Stimulated activated effector memory CD8-positive, alpha-beta T cell treated with anti-CD3 and anti-CD28 coated beads, Interleukin-12 subunit alpha, Interleukin-12 subunit beta, amount 100 ng/mL, for 72 hours (primary cell): ENCODE measurements at regions not wholly inside any gene's neighbourhood (a gene's known extent, or its start where the extent isn't known, plus 50 kb on each side); places are given as distances from the start of the nearest gene placed in this dataset.

ENCODE experiments used
- ATAC-seq: fragments of 150-1000 bp; cut with Tn5 transposase; 2 replicates; pipeline ENCODE4 v1.10.0; 2021
- DNase-seq, 2 donors: peaks; one replicate each; pipeline ENCODE4 v3.0.0; 2021 to 2022; ENCODE audit warnings: low spot score in 2 of 2
- H3K27ac Mint-ChIP-seq: one replicate; pipeline ENCODE4 v1.8.0; 2022; ENCODE audit warnings: mild to moderate bottlenecking, mixed read lengths
- H3K36me3 Mint-ChIP-seq: one replicate; pipeline ENCODE4 v1.8.0; 2022; ENCODE audit warnings: mild to moderate bottlenecking, mixed read lengths
- H3K4me1 Mint-ChIP-seq: one replicate; pipeline ENCODE4 v1.8.0; 2022; ENCODE audit warnings: mixed read lengths
- H3K4me3 Mint-ChIP-seq: one replicate; pipeline ENCODE4 v1.8.0; 2022; ENCODE audit warnings: mild to moderate bottlenecking, mixed read lengths
- H3K9me3 Mint-ChIP-seq: one replicate; pipeline ENCODE4 v1.8.0; 2022; ENCODE audit warnings: mixed read lengths

GRCh38 chr3:170767576-170767941 lies 102.4 kb downstream of the RPL22L1 start:
- no peak overlapping the region for H3K27ac Mint-ChIP-seq
- H3K4me1 Mint-ChIP-seq, result peaks cover 9% of the 10 kb centered on the region
- H3K4me3 Mint-ChIP-seq, result no peak overlapping the region
- no peak for ATAC-seq
- H3K9me3 Mint-ChIP-seq, result no peaks in the 10 kb centered on the region
- H3K36me3 Mint-ChIP-seq, result no peaks in the 10 kb centered on the region
- no peak for DNase-seq

- Mint-ChIP-seq H3K27ac (no peak overlapping the region), H3K9me3 (no peaks in the 10 kb centered on the region), H3K4me1 (peaks cover 9% of the 10 kb centered on the region), H3K4me3 (no peak overlapping the region), H3K36me3 (no peaks in the 10 kb centered on the region)
- ATAC-seq (no peak), DNase-seq (no peak)
Measured at GRCh38 chr3:170766823-170767575, 103.0 kb downstream of the RPL22L1 start.

- Mint-ChIP-seq H3K27ac (no peak overlapping the region), H3K4me3 (no peak overlapping the region), H3K9me3 (no peaks in the 10 kb centered on the region), H3K4me1 (peaks cover 9% of the 10 kb centered on the region), H3K36me3 (no peaks in the 10 kb centered on the region)
- DNase-seq (no peak), ATAC-seq (no peak)
Measured at GRCh38 chr3:170766253-170766652, 103.7 kb downstream of the RPL22L1 start.

DNA sequence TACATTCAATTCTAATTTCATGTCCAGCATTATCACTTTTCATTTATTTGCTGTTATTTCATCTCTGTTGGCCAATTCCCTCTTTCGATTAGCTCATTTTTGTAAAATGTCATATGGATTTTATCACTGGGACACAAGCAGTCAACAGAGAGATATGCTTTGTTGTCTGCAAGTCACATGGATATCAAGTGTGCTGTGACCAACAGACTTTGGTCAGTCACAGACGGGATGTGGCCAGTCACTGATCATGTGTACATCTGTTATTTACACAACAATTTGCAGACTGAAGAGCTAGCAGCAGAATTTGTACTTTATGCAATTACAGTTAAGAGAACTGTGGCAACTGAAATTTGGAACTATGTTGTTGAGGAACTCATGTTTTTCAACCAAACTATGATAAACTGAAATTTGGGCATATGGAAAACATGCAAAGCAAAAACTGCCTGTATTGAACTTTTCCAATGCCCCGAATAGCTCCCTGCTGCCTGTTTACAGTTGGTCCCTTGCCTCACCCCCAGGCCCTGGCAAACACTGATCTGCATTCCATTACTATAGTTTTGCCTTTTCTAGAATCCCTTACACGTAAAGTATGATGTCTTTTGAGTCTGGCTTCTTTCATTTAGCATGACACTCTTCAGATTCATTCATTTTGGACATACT lies 104.4 kb downstream of the RPL22L1 start:
- ATAC-seq (no peak), DNase-seq (no peak)
- Mint-ChIP-seq H3K36me3 (no peaks in the 10 kb centered on the region), H3K4me3 (no peak overlapping the region), H3K4me1 (peaks cover 9% of the 10 kb centered on the region), H3K9me3 (no peaks in the 10 kb centered on the region), H3K27ac (no peak overlapping the region)

DNA sequence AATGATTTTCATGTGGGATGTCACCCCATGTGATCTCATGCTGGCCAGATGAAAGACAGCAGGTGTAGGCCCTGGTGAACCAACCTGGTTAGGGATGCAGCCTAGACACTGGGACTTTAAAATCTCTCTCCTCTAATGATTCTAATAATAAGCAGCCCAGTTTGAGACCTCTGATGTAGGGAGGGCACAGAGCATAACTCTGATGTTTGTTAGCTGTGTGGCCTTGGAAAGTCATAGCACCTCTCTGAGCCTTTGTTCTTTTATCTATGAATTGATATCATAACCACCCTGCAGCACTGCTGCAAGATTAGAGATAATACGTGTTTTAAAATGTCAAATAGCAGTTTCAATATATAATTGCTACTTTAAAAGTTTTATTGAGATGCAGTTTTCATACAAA lies 106.0 kb downstream of the RPL22L1 start:
- Mint-ChIP-seq H3K4me3 (no peak overlapping the region), H3K9me3 (no peaks in the 10 kb centered on the region), H3K27ac (no peak overlapping the region), H3K36me3 (no peaks in the 10 kb centered on the region), H3K4me1 (peaks cover 9% of the 10 kb centered on the region)
- DNase-seq (no peak), ATAC-seq (no peak)

- ATAC-seq, result no peak
- no peak for DNase-seq
- Mint-ChIP-seq H3K27ac (no peak overlapping the region), H3K4me1 (no peaks in the 10 kb centered on the region), H3K9me3 (no peaks in the 10 kb centered on the region), H3K36me3 (no peaks in the 10 kb centered on the region), H3K4me3 (no peak overlapping the region)
Measured at GRCh38 chr3:170762064-170762463, 107.9 kb downstream of the RPL22L1 start.

GRCh38 chr3:170761103-170761502 lies 108.9 kb downstream of the RPL22L1 start:
- Mint-ChIP-seq H3K9me3 (no peaks in the 10 kb centered on the region), H3K27ac (no peak overlapping the region), H3K4me3 (no peak overlapping the region), H3K36me3 (no peaks in the 10 kb centered on the region), H3K4me1 (no peaks in the 10 kb centered on the region)
- no peak for ATAC-seq
- no peak for DNase-seq

GRCh38 chr3:170760174-170760526 lies 109.8 kb downstream of the RPL22L1 start:
- Mint-ChIP-seq H3K9me3 (no peaks in the 10 kb centered on the region), H3K4me3 (no peak overlapping the region), H3K36me3 (no peaks in the 10 kb centered on the region), H3K27ac (no peak overlapping the region), H3K4me1 (no peaks in the 10 kb centered on the region)
- DNase-seq (no peak), ATAC-seq (no peak)

- DNase-seq (no peak), ATAC-seq (no peak)
- Mint-ChIP-seq H3K4me3 (no peak overlapping the region), H3K9me3 (no peaks in the 10 kb centered on the region), H3K36me3 (no peaks in the 10 kb centered on the region), H3K27ac (no peak overlapping the region), H3K4me1 (no peaks in the 10 kb centered on the region)
Measured at GRCh38 chr3:170759511-170760173, 110.4 kb downstream of the RPL22L1 start.

GRCh38 chr3:170757038-170757437 lies 113.0 kb downstream of the RPL22L1 start:
- H3K4me1 Mint-ChIP-seq, result no peaks in the 10 kb centered on the region
- no peak overlapping the region for H3K27ac Mint-ChIP-seq
- no peaks in the 10 kb centered on the region for H3K36me3 Mint-ChIP-seq
- H3K4me3 Mint-ChIP-seq, result no peak overlapping the region
- ATAC-seq, result no peak
- no peak for DNase-seq
- H3K9me3 Mint-ChIP-seq, result no peaks in the 10 kb centered on the region

DNA sequence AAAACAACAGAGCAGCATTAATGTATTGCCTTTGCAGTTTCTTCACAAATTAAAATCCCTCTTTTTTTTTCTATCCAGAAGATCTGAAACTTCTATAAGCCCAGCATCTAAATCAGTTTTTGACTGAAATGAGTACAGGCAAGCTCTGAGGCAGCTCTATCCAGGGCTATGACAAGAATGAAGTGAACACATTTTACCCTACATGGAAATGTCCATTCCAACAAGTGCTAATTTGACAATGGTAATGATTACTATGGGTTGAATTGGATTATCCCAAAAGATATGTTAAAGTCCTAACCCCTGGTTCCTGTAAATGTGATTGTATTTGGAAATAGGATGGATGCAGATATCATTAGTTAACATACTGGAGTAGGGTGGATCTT lies 115.7 kb downstream of the RPL22L1 start:
- Mint-ChIP-seq H3K9me3 (no peaks in the 10 kb centered on the region), H3K4me3 (no peak overlapping the region)
- no peak for DNase-seq

GRCh38 chr3:170753421-170754310 lies 116.3 kb downstream of the RPL22L1 start:
- H3K36me3 Mint-ChIP-seq, result no peaks in the 10 kb centered on the region
- ATAC-seq (no peak), DNase-seq (no peak)
- no peaks in the 10 kb centered on the region for H3K4me1 Mint-ChIP-seq
- no peak overlapping the region for H3K4me3 Mint-ChIP-seq
- no peaks in the 10 kb centered on the region for H3K9me3 Mint-ChIP-seq
- no peak overlapping the region for H3K27ac Mint-ChIP-seq

More for the DNA sequence above, 115.7 kb downstream of the RPL22L1 start:
- Mint-ChIP-seq H3K36me3 (no peaks in the 10 kb centered on the region), H3K27ac (no peak overlapping the region), H3K4me1 (no peaks in the 10 kb centered on the region)
- no peak for ATAC-seq

DNA sequence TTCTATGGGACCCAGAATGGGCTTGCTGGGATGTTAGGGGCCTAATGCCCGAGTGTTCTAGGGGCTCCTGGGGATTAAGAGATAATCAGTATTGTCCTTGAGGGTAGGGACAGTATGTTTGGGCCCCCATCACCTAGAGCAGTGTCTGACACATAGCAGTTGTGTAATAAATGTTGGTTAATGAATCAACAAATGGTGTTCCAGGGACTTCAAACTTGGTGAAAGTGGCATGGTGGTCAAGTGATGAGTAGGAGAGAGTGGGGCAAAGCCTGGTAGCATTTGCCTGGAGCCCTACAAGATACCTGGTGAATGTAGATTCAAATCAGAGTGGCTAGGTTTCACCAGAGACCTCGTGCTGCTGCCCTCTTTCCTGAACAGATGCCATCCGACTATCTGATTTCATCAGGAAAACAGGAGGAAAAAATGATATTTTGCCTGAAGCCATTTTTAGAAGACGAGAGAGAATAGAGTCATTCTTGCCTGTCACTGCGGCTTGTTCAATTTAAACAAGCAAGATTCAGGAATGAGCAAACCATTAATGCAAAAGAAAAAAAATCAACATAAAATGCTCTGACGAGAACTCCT lies 117.3 kb downstream of the RPL22L1 start:
- Mint-ChIP-seq H3K4me3 (no peak overlapping the region), H3K27ac (no peak overlapping the region)

GRCh38 chr3:170751899-170752293 lies 118.1 kb downstream of the RPL22L1 start:
- Mint-ChIP-seq H3K4me1 (no peaks in the 10 kb centered on the region), H3K36me3 (no peaks in the 10 kb centered on the region), H3K9me3 (no peaks in the 10 kb centered on the region), H3K4me3 (no peak overlapping the region), H3K27ac (no peak overlapping the region)
- no peak for DNase-seq
- ATAC-seq, result no peak

More for the DNA sequence above, 117.3 kb downstream of the RPL22L1 start:
- Mint-ChIP-seq H3K9me3 (no peaks in the 10 kb centered on the region), H3K36me3 (no peaks in the 10 kb centered on the region), H3K4me1 (no peaks in the 10 kb centered on the region)
- DNase-seq (no peak), ATAC-seq (no peak)
